NCI-H2196 treated with DMSO at 0.1 percent for 48 hours (cell line): ENCODE measurements at regions not wholly inside any gene's neighbourhood (a gene's known extent, or its start where the extent isn't known, plus 50 kb on each side); places are given as distances from the start of the nearest gene placed in this dataset.
"Not testable (repeated sequence)": the region's sequence is repeated elsewhere in the genome, so short reads cannot be mapped to it uniquely, and the experiment has no call there.

ENCODE experiments used
- DNase-seq: peaks from one replicate; lab custom pipeline; 2025; ENCODE audit not compliant: unreplicated experiment; lab: John Stamatoyannopoulos, UW

GRCh38 chr6:115120391-115120790, 777.6 kb upstream of the HS3ST5 start:
- no peak for DNase-seq

GRCh38 chr6:115091461-115091860, 748.6 kb upstream of the HS3ST5 start:
- no peak for DNase-seq

- no peak for DNase-seq
Observed at GRCh38 chr6:115078555-115078954, 735.7 kb upstream of the HS3ST5 start.

GRCh38 chr6:115071962-115072361, 729.1 kb upstream of the HS3ST5 start:
- DNase-seq = no peak

GRCh38 chr6:115067690-115068447, 725.0 kb upstream of the HS3ST5 start:
- no peak for DNase-seq

GRCh38 chr6:115064680-115065079, 721.9 kb upstream of the HS3ST5 start:
- no peak for DNase-seq

GRCh38 chr6:115060581-115060980, 717.8 kb upstream of the HS3ST5 start:
- DNase-seq = no peak

- no peak for DNase-seq
Observed at GRCh38 chr6:115058414-115059211, 715.8 kb upstream of the HS3ST5 start.

- DNase-seq = no peak
Observed at GRCh38 chr6:115055579-115055978, 712.8 kb upstream of the HS3ST5 start.

- DNase-seq = not testable (repeated sequence)
Observed at GRCh38 chr6:115054242-115054641, 711.4 kb upstream of the HS3ST5 start.

GRCh38 chr6:115053169-115053860, 710.5 kb upstream of the HS3ST5 start:
- DNase-seq = no peak

- DNase-seq = no peak
Observed at GRCh38 chr6:115016593-115016992, 673.8 kb upstream of the HS3ST5 start.

- no peak for DNase-seq
Observed at GRCh38 chr6:115004982-115005381, 662.2 kb upstream of the HS3ST5 start.

- DNase-seq = no peak
Observed at GRCh38 chr6:115004204-115004603, 661.4 kb upstream of the HS3ST5 start.

- no peak for DNase-seq
Observed at GRCh38 chr6:115001731-115002350, 659.0 kb upstream of the HS3ST5 start.

- no peak for DNase-seq
Observed at GRCh38 chr6:115000736-115001135, 657.9 kb upstream of the HS3ST5 start.

- no peak for DNase-seq
Observed at GRCh38 chr6:114998492-114998891, 655.7 kb upstream of the HS3ST5 start.

GRCh38 chr6:114997813-114998292, 655.0 kb upstream of the HS3ST5 start:
- no peak for DNase-seq

- no peak for DNase-seq
Observed at GRCh38 chr6:114995526-114995925, 652.7 kb upstream of the HS3ST5 start.

- DNase-seq = no peak
Observed at GRCh38 chr6:114989279-114989964, 646.6 kb upstream of the HS3ST5 start.

- DNase-seq = no peak
Observed at GRCh38 chr6:114987281-114987680, 644.5 kb upstream of the HS3ST5 start.
